ENCODE measurements at regions not wholly inside any gene's neighbourhood (a gene's known extent, or its start where the extent isn't known, plus 50 kb on each side); places are given as distances from the start of the nearest gene placed in this dataset.
A peak's percentile ranks its signal among the peaks of the same experiment; 100 is the strongest.
"Not testable (repeated sequence)": the region's sequence is repeated elsewhere in the genome, so short reads cannot be mapped to it uniquely, and the experiment has no call there.

- no peak for DNase-seq
These were observed 128.4 kb upstream of the BASP1 start for GRCh38 chr5:17089001-17089400.

DNA sequence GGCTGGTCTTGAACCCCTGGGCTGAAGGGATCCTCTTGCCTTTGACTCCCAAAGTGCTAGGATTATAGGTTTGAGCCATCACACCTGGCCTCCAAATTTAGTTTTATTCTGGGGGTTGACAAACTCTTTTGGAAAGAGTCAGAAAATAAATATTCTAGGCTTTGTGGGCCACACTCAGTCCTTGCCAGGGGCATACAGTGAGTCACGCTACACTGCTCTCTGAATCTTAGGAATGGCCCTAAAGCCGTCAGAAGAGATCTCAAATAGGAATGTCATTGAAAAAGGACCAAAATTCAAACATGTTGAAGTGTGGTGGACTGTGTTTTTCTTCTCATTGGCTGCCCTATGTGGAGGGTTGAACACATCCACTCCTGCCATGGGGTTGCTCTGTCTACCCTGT, 127.7 kb upstream of the BASP1 start:
- DNase-seq: no peak

GRCh38 chr5:17090839-17091238, 126.6 kb upstream of the BASP1 start:
- no peak for DNase-seq

- DNase-seq: no peak
These were observed 122.6 kb upstream of the BASP1 start for GRCh38 chr5:17094830-17095229.

DNA sequence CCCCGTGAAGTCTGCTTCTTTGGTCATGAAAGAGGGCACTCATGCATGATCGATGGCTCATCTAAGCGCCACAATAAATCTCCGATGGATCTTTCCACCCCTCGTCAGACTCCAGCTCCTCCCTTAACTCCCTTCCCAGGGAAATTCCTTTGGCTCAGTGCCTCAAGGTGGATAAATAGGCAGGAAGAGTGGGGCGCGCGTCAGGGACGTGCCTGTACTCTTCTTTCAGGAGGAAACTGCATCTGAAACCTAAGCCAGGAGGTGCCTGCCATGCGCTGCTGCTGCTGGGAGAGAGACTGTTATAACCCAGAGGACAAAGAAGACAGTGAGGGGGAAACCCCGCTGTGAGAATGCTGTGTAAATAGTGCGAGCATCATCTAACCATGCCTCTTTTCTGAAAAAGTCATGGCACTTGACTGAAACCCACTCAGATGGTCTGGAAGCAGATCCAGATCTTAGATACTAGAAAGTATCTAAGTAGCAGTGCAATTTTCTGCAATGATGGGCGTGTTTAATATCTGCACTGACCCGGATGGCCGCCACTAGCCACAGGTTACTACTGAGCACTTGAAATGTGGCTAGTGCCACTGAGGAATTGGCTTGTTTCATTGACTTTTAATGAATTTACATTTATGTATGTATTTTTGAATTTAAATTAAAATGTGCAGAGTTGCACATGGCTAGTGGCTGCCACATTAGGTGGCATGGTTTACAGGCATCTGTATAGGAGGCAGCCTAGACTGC, 120.3 kb upstream of the BASP1 start:
- no peak for DNase-seq

DNA sequence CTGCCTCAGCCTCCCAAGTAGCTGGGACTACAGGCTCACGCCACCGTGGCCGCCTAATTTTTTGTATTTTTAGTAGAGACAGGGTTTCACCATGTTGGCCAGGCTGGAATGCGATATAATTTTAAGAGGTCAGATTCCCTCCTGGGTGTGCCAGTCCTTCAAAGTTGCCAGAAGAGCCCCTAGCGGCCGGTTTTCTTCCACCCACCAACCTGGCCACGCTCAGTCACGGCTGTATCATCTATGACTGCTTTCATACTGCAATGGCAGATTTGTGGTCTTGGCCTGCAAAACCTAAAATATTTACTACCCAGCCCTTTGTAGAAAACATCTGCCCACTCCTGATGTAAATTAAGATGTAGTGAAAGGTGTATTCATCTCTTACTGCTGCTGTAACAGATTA, 117.5 kb upstream of the BASP1 start:
- DNase-seq: no peak

DNA sequence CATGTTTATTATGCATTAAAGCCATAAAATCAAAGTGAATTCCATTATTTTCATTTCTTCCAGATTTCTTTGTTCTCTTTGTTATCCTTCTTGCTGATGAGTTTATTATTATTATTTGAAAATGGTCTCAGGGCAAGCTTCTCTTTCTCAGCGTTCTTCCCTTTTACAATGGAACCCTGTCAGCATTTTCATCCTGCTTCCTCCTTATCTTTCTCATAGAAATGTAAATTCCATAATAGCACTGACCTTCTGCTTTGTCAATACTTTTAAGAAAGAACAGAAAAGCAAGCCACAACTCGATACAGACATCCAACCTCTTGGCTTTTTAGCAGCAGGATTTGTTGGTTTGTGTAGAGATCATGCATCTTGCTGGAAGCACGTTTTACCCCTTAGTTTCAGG, 114.0 kb upstream of the BASP1 start:
- DNase-seq: no peak

GRCh38 chr5:17105744-17106418, 111.5 kb upstream of the BASP1 start:
- no peak for DNase-seq

- DNase-seq: no peak
These were observed 110.9 kb upstream of the BASP1 start for GRCh38 chr5:17106521-17106920.

DNA sequence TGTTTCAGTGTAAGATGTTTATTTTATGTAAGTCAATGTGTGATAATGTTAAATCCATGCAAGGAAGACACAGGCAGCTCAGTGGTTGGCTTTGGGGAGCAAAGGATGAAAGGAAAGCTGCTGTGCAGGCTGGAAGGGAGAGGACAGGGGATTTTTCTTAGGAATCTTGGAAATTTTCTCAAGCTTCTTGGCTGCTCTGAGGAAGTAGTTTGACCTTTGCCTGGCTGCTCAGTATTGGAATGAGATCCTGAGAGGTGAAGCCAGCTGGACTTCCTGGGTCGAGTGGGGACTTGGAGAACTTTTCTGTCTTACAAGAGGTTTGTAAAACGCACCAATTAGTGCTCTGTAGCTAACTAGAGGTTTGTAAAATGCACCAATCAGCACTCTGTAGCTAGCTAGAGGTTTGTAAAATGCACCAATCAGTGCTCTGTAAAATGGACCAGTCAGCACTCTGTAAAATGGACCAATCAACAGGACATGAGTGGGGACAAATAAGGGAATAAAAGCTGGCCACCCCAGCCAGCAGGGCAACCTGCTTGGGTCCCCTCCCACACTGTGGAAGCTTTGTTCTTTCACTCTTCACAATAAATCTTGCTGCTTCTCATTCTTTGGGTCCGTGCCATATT, 105.2 kb upstream of the BASP1 start:
- not testable (repeated sequence) for DNase-seq

- no peak for DNase-seq
These were observed 104.1 kb upstream of the BASP1 start for GRCh38 chr5:17113174-17113958.

- no peak for DNase-seq
These were observed 103.2 kb upstream of the BASP1 start for GRCh38 chr5:17114233-17114632.

DNA sequence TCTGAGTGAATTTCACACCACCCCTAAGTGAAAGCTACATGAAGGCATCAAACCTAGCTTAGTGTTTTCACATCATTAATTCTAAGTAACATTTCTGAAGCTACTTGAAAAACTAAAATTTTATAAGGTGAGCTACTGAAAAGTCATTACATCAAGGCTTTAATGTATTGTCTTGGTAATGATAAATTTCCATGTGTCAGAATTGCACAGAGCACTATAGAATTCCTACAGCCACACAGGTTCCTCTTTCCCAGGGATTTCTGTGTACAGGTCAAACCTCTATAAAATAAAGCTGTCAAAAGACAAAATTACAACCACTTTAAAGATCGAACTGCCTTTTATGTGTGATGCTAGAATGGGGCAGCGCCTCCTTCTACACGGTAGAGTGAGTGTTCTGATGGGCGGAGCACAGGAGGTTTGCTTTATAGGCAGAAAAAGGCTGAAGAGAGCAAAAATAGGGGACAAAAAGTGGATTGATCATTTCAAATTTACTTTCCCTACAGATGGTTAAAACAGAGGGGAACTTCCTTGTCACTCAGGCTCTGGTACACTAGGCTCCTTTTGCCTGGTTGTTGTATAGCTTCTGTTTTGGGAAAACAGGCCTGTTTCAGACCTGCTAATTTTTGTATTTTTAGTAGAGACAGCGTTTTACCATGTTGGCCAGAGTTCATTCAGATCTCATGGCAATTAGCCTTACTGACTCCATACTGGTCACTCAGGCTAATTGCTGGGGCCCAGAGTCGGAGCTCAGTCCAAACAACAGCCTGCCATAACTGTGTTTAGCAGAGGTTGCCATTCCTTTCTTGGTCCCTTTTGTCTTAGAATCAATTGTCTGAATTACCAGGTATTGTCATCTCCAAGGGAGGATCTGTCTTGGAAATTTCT, 102.5 kb upstream of the BASP1 start:
- no peak for DNase-seq

DNA sequence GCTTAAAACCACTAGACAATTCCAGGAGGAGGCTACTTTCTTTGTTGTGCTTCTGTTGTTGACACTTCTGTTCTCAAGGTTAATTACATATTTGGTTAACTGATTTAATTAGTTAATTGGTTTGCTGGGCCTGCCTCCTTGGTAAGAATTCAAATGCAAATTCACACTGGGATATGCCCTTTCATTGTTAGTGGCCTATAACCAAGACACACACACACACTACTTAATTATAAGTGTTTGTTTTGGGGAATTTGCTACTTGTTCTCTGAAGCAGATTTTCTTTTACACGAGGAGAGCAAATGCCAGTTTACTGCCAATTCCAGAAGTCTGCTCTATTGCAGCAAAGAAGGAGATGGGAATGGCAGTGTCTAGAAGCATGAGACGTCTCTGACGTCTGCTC, 101.6 kb upstream of the BASP1 start:
- DNase-seq: no peak

DNA sequence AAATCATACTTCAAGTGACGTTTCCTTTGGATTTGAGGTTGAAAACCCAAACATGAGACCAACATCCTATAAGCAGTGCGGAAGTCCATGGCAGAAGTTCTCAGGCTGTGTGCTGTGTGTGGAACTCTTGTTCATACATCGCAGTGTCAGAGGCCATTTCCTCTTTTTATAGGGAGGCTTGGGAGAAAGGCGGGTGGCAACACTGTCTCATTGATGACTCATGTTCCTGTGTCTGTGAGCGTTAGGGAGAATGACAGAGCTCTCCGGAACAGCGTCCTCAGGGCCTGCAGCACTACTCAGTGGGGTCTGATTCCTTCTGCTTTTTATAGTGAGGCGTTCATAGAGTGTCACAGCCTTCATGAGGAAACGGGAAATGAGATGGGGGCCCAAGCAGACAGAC, 98.8 kb upstream of the BASP1 start:
- DNase-seq: peak; percentile 24

DNA sequence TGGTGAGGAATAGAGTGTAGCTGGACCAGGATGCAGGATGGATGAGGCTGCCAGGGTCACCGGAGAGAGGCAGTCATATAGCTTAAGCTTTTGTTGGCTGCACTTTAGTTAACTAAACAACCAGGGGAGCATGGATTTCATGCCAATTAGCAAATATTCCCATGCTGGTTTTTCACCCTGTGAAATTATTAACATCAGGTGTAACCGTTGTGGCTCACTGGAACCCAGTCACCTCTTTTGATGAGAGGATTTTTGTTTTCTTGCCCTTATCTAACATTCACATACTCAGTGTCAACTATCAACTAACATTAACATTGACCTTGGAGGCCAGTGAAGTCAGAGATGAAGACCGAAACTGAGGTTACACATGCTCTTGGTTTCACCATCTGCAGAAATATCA, 97.2 kb upstream of the BASP1 start:
- DNase-seq: no peak

- DNase-seq: no peak
These were observed 95.7 kb upstream of the BASP1 start for GRCh38 chr5:17121776-17122175.

GRCh38 chr5:17123010-17123409, 94.4 kb upstream of the BASP1 start:
- DNase-seq: no peak

- not testable (repeated sequence) for DNase-seq
These were observed 93.7 kb upstream of the BASP1 start for GRCh38 chr5:17123773-17124172.

DNA sequence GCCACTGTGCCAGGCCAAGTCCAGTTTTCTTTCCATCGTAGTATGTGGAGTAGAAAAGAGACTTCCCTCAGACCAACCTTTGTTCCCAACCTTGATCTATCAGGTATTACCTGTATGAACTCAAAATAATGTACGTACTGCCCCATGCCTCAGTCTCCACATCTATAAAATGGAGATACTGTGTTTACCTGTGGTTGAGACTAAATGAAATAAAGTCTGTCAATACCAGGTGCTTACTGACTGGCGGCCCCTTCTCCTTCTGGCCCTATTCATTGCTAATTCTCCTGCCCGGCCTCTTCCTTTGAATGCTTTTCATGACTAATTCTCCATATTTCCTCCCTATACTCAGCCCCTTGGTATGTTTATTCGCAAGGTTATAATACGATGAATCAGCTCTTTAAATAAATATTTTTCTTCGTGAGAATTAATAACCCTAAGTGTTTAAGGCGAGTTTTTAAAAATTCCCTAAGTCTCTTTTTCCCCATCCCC, 89.6 kb upstream of the BASP1 start:
- no peak for DNase-seq

- no peak for DNase-seq
These were observed 88.2 kb upstream of the BASP1 start for GRCh38 chr5:17129093-17129849.
